GM21576 (cell line): ENCODE measurements at regions not wholly inside any gene's neighbourhood (a gene's known extent, or its start where the extent isn't known, plus 50 kb on each side); places are given as distances from the start of the nearest gene placed in this dataset.
"Not testable (repeated sequence)": the region's sequence is repeated elsewhere in the genome, so short reads cannot be mapped to it uniquely, and the experiment has no call there.

Experiments used
- ATAC-seq: cut with Tn5 transposase; IDR thresholded peaks from one replicate; pipeline ENCODE4 v1.9.1; 2021; ENCODE audit warnings: mild to moderate bottlenecking, moderate library complexity; ENCODE audit not compliant: unreplicated experiment

DNA sequence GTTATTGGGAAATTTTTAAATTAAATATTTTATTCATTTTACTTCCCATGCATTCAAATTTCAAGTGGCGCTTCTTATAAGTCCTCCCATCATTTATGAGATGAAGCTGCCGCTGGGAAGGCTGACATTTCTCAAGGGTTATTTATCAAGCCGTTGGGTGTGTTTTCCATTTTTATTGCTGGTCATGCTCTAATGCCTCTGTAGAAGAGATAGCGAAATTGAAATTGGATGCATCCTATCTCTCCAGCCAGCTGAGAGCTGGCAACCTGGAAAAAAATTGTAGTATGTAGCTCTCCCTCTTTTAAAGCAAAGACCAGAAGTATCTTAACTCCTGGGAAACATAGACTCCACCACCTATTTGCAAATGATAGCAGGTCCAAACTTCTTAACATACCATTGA lies 135.9 kb downstream of the C6orf118 start:
- ATAC-seq: no peak

DNA sequence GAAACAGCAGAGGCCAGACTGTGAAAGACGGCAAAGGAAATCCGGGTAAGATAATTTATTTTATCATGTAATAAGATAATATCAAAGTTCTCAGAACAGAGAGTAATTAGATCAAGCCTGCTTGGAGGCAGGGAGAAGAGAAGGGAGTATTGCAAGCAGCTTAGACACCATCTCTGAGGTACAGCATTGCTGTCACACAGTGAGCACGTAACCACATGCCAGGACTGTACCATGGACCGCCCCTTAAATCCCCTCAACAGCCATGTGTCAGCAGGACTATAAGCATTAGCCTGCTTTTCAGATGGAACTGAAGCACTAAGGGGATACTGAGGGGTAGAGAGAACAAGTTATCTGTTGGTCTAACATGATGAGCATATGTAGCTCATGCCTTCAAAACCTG lies 141.5 kb downstream of the C6orf118 start:
- no peak for ATAC-seq

DNA sequence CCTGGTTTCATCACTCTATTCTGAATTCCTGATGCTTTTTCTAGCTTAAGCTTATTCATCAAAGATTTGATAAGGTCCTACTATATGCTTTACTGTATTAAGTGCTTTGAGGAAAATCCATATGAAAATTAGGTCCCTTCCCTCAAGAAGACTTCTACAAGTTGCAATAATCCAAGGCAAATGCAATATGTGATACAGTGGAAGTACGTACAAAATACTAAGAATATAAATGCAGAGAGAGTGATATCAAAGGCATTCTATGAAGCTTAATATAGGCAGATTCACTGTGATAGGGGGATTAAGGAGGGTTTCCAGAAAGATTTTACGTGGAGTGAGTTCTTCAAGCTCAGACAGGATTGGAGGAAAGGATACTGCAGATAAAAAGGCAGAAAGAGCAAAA lies 142.1 kb downstream of the C6orf118 start:
- ATAC-seq: no peak

DNA sequence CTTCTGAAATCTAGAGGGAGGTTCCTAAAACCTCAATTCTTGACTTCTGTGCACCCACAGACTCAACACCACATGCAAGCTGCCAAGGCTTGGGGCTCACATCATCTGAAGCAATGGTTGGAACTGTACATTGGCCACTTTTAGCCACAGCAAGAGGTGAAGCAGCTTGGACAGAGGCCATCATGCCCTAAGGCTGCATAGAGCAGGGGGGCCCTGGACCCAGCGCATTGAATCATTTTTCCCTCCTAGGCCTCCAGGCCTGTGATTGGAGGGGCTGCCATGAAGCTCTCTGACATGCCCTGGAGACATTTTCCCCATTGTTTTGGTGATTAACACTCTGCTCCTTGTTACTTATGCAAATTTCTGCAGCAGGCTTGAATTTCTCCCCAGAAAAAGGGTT lies 145.9 kb downstream of the C6orf118 start:
- ATAC-seq: no peak

DNA sequence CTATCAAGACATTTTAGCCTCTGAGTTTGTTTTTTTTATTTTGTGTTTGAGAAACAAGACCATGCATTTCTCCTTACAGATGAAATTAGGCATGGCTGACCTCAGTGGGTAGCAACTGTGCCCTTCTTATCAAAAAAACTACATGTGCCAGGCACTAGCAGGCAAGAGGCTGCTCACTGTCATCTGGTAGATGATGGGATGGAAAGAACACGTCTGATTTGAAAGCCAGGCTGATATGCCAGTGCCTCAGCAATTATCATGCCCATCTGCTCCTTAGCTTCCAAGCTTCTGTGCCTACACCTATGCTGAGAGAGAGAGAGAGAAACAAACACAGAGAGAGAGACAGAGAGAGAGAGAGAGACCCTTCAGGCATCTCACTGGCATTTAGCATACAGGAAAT lies 149.9 kb downstream of the C6orf118 start:
- ATAC-seq: no peak

DNA sequence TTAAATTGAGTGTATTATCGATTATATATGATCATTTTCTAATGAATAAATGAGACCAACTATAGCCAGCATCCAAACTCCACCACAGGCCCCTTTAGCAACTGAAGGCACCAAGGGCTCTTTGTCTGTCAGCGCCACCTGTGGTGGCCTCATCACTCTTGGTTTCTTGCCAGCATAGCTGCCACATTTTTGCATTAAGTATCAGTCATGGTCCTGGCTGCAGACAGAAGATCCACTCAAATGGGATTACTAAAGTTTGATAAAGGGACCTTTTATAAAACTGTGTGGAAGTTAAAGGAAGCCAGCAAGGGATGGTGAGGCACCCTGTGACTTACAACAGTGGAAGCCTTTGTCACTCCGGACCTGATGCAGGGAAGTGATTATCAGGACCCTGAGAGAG lies 162.9 kb downstream of the C6orf118 start:
- no peak for ATAC-seq

DNA sequence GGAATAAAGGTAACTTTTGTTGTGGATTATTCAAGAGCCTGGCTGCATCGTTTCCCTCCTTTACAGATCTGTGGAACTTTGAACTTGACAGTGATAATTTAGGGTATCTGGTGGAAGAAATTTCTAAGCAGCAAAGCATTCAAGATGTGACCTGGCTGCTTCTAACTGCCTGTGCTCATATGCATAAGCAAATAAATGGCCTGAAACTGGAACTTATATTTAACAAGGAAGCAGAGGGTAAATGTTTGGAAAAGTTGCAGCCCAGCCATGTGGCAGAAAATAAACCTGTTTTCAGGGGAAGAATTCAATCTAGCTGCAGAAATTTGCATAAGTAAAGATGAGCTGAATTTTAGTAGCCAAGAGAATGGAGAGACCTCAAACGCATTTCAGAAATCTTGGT lies 173.5 kb downstream of the C6orf118 start:
- ATAC-seq: no peak

DNA sequence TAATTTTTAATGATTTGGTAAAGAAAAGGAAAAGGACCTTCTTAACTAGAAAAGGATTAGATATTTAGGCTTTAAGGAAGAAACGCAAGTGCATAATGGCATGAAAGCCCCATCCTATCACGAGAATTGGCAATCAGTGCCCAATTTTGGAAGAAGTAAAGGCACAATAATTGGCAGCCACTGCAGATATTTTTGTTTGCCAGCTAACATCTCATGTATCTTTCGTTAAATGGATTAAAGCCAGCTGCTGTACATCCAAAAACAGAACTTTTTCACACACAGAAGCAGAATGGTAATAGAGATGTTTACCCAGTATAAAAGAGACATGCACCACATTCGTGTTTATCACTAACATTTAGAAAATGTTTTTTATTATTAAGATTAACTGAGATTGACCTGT lies 180.3 kb downstream of the C6orf118 start:
- ATAC-seq: no peak

DNA sequence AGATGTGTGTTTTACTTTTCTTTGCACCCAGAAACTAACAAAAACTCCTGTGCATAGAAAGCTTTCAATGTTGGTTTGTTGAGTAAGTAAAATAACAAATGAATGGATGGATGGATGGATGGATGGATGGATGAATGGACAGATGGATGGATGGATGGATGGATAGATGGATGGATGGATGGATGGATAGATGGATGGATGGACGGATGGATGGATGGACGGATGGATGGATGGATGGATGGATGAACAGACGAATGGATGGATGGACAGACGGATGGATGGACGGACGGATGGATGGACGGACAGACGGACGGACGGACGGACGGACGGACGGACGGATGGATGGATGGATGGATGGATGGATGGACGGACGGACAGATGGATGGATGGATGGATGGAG lies 181.7 kb downstream of the C6orf118 start:
- ATAC-seq: not testable (repeated sequence)

DNA sequence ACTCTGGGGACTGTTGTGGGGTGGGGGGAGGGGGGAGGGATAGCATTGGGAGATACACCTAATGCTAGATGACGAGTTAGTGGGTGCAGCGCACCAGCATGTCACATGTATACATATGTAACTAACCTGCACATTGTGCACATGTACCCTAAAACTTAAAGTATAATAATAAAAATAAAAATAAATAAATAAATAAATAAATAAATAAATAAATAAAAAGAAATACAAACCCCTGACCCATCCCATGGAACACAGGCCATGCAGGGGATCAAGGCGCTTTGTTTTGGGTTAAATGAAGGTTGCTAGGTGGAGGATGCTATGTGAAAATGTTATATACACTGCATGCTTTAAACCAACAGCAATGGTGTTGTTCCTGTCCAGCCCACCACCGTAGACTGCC lies 184.7 kb downstream of the C6orf118 start:
- not testable (repeated sequence) for ATAC-seq

DNA sequence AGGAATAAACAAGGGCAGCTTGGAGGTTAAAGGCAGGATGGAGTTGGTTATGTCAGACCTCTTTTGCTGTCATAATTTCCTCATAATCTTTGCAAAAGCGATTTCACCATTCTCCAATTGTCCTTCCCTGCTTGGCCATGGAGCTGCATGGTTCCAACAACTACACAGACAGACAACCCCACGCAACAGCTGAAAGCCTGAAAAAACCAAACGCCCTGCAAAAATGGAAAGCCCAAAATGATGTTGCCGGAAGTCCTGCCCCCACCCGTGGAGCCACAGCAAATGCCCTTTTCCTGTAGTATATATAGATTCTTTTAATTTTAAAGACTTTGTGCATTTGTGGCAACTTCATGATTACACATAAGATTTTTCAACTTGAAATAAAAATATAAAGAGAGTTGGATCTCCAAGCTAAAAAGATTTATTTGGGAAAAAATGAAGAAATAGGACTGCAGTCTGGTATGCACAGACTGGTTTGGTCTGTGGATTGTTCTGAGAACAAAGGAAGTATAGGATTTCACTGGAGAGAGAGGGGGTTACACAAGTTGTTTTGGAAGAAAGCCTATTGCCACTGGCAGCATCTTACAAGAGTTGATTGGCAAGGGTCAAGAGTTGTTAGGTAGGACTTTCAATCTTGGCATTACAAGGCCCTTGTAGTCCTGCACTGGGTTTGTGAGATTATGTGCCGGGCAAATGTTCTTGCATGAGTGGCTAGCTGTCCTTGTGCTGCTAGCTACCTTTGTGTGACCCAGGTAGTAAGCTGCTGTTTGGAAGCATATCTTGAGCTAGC lies 190.0 kb downstream of the C6orf118 start:
- no peak for ATAC-seq

DNA sequence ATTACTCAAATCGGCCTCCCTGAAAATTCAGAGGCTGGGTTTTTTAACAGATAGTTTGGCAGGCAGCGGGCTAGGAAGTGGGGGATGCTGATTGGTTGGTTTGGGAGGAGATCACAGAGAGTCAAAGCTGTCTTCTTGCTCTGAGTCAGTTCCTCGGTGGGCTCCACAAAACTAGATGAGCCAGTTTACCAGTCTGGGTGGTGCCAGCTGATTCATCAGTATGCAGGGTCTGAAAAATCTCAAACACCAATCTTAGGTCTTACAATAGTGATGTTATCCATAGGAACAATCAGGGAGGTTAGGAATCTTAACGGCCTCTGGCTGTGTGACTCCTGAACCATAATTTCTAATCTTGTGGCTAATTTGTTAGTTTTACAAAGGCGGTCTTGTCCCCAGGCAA lies 190.7 kb downstream of the C6orf118 start:
- ATAC-seq: no peak

DNA sequence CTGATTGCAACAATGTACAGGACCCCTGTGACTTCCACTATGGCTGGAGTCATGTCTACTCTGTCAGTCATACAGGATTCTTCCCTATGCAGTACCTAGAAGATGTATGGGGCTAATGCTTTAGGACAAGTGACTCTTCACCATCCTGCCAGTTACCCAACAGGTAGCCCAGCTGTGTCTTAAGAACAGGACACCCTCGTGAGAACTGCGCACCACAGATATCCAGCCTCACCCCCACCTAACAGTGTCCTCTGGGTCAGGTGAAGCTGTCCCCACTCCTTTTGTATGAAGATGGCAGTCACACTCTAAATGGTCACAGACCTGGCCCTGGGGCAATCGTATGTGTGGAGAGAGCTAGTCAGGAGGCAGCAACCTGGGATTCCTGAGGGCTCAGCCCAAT lies 191.6 kb downstream of the C6orf118 start:
- ATAC-seq: no peak

DNA sequence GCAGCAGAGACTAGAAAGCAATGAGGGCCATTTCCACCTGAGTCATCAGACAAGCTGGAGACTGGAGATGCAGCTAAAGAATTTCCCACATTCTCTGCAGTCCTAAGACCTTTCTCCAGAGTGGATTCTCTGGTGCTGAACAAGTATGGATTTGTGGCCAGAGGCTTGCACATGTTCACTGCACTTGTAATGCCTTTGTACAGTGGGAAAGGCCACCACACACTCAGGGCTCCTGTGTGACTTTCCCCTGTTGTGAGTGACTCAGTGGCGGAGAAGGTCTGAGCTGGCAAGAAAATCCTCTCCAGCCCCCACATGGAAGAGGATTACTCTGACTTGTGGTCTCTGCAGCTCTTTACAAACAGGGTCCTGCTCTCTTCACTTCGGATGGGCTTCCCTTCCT lies 192.3 kb downstream of the C6orf118 start:
- no peak for ATAC-seq

DNA sequence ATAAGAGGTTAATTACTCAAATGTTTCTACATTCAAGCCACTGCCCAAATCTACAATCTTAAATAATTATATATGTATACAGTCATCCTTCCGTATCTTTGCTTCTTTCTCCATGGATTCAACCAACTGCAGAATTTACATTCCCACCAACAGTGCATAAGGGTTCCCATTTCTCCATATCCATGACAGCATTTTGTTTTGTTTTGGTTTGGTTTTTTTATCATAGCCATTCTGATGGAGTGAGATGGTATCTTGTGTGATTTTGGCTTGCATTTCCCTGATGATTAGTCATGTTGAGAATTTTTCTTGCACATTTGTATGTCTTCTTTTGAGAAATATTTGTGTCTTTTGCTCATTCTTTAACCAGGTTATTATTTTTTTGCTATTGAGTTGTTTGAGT lies 198.5 kb downstream of the C6orf118 start:
- no peak for ATAC-seq

DNA sequence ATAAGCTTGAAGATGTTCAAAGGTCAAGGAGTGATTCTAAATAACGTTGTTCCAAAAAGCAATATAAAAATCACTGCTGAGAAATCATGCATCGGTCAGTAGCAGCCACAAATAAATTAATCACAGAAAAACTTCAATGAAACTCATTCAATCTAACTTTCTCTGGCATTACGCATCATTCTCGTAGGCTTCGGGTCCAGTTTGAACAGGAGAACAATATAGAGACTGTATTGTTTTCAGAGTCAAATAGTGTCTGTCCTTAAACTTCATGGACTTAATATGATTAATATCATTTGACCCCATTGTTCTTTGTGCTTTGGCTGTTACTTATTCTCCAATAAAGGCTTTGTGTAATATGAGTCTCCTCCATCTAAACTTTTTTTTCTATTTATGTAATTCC lies 200.4 kb downstream of the C6orf118 start:
- ATAC-seq: no peak

DNA sequence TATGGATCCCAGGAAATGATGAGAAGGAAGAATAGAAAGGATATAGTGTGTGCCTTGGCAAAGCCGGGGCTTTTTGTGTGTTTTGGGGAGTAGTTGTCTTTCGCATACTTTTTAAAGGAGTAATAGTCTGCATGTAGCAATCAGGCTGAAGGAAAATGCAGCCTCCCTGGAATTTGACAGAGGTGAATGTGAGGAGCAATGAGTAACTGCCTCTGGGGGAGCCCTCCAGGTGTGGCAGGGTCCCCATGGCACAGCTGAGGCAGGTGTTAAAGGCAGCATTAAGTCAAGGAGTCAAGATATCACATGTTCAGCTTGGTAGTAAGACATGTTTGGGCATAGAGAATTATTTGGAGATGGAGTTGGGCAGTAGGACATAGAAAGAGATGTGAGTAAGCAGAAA lies 203.1 kb downstream of the C6orf118 start:
- ATAC-seq: no peak

DNA sequence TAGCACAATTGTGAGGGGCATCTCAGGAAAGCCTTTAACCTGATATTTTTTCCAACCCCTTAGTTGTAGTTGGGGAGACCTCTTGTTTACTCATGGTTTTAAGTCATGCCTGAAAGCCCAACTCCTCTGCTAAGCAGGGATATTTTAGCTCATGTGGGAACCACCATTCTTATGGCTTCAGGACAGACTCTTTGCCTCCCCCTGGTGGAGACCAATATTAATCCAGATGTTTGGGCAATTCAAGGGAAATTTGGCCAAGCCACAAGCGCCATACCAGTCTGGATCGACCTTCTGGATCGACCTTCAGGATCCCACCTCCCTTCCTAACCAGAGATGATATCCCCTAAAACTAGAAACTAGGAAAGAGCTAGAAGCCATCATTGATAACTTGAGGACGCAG lies 211.2 kb downstream of the C6orf118 start:
- ATAC-seq: no peak

DNA sequence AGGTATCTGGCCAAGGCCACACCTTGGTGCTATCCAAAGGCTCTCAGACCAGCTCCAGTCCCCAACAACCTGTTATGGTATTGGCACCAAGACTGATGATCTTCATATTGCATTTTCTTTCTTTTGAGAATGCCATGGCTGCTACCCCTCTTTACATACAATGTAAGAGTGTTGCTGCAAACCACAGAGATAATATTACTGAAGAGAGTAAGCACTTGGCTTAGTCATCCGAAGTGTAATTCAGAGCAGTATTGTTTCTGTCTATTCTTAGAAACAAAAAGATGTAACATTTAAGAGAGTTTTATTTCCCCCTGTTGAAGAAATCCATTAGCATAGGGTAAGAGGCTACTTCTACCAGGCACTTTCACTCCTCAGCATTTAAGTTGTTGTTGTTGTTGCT lies 212.5 kb downstream of the C6orf118 start:
- ATAC-seq: no peak

DNA sequence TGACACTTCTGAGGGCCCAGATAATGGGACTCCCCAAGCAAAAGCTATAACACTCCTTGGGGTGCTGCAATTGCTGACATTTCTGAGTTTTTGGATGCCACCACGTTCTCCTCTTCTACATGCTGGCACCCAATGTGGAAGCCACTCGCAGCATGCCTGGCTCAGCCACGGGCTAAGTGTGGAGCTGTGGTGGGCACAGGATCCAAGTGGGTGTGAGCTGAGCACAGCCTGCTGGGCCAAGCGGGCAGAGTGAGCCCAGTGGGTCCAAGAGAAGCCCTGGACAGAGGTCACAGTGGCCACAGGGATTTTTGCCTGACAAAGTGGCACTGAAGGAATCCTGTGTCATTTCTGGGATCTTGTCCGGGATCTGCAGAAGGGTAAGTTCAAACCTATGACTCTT lies 213.2 kb downstream of the C6orf118 start:
- no peak for ATAC-seq

DNA sequence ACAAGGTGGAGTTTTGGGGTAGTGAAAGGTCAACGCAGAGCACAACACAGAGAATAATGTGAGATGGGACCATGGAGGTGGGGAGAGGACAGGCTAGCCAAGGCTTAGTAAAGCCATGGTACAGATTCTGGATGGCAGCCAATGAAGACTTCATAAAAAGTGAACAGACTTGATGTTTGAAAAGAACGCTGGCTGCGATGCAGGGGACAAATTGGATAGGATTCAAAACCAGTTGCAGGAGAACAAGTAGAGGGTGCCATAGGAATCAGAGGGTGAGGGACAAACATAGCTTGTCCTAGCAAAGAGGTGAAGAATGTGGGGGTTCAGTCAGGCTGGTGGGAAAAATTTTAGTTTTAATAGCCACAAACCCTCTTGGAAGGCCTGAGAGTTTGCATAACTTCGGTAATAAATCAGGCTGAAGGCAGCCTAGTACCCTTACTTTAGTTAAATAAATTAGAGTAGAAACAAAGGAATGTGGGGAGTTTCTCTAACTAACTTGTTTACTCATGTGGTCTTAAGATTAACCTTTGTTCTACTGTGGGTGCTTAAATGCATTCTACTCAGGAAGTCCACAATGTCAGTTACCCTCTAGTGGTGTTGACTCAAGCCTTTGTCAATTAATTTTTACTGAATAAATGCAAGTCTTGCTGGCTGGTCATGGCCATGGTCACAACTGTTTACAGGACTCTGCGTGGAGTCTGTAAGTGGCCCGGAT lies 216.4 kb downstream of the C6orf118 start:
- no peak for ATAC-seq

DNA sequence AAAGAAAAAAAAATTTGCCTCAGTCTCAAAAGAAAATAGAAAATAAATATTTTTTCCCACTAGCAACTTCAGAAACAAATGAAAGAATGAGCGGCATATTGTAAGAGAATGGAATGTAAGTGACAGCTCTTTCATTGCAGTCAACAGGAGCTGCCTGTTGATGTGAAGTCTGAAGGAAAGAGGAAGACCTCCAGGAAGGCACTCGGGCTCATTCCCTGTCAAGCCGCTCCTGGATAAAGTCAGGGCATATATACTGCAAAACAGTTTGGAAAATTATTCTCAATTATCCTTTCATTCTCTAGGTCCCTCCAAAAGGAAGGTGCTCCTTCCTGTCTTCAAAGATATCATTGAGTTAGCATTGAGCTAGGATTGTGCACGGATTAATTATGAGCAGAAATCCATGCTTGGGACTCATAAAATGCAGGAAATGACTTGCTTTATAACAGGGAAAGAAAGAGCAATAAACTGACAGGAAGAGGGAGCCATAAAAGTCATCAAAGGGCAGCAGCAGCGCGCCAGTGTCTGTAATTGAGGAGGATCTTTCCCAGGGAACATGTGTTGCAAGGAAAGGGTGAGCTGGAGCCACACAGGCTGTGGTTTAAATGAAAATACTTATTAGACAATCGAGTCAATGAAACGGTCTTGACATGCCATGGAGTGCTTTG lies 218.2 kb downstream of the C6orf118 start:
- no peak for ATAC-seq
